ENCODE measurements at regions not wholly inside any gene's neighbourhood (a gene's known extent, or its start where the extent isn't known, plus 50 kb on each side); places are given as distances from the start of the nearest gene placed in this dataset.

- Histone ChIP-seq H3K27ac (ENCODE audit: low read depth, low read length) (peak overlapping the region; percentile 47; the same call in 1 of the 2 replicates), H2AFZ (ENCODE audit: low read length, unreplicated experiment) (no peak overlapping the region), H3K4me1 (ENCODE audit: control insufficient read depth, insufficient read depth, low read length, unreplicated experiment) (peaks cover 41% of the 10 kb centered on the region), H3K4me3 (ENCODE audit: low read depth, low read length) (no peak overlapping the region), H3K79me2 (ENCODE audit: control insufficient read depth, insufficient read depth, low read length, unreplicated experiment) (no peaks in the 10 kb centered on the region), H3K27me3 (ENCODE audit: insufficient read depth, low read length) (no peaks in the 10 kb centered on the region), H3K36me3 (ENCODE audit: insufficient read depth, low read length) (no peaks in the 10 kb centered on the region)
These were observed 389.1 kb downstream of the AASDHPPT start for GRCh38 chr11:106466521-106467080.

GRCh38 chr11:106467501-106467900 lies 390.0 kb downstream of the AASDHPPT start:
- H3K79me2 ChIP-seq (ENCODE audit: control insufficient read depth, insufficient read depth, low read length, unreplicated experiment): no peaks in the 10 kb centered on the region
- peaks cover 45% of the 10 kb centered on the region for H3K4me1 ChIP-seq (ENCODE audit: control insufficient read depth, insufficient read depth, low read length, unreplicated experiment)
- no peak overlapping the region for H3K27ac ChIP-seq (ENCODE audit: low read depth, low read length)
- no peaks in the 10 kb centered on the region for H3K27me3 ChIP-seq (ENCODE audit: insufficient read depth, low read length)
- H3K36me3 ChIP-seq (ENCODE audit: insufficient read depth, low read length): no peaks in the 10 kb centered on the region
- no peak overlapping the region for H3K4me3 ChIP-seq (ENCODE audit: low read depth, low read length)
- H2AFZ ChIP-seq (ENCODE audit: low read length, unreplicated experiment): no peak overlapping the region

GRCh38 chr11:106468086-106468485 lies 390.6 kb downstream of the AASDHPPT start:
- Histone ChIP-seq H3K4me3 (ENCODE audit: low read depth, low read length) (no peak overlapping the region), H3K27me3 (ENCODE audit: insufficient read depth, low read length) (no peaks in the 10 kb centered on the region), H3K27ac (ENCODE audit: low read depth, low read length) (no peak overlapping the region), H3K79me2 (ENCODE audit: control insufficient read depth, insufficient read depth, low read length, unreplicated experiment) (no peaks in the 10 kb centered on the region), H3K36me3 (ENCODE audit: insufficient read depth, low read length) (no peaks in the 10 kb centered on the region), H3K4me1 (ENCODE audit: control insufficient read depth, insufficient read depth, low read length, unreplicated experiment) (peaks cover 50% of the 10 kb centered on the region), H2AFZ (ENCODE audit: low read length, unreplicated experiment) (no peak overlapping the region)

- no peaks in the 10 kb centered on the region for H3K79me2 ChIP-seq (ENCODE audit: control insufficient read depth, insufficient read depth, low read length, unreplicated experiment)
- H3K36me3 ChIP-seq (ENCODE audit: insufficient read depth, low read length): no peaks in the 10 kb centered on the region
- H2AFZ ChIP-seq (ENCODE audit: low read length, unreplicated experiment): no peak overlapping the region
- no peaks in the 10 kb centered on the region for H3K27me3 ChIP-seq (ENCODE audit: insufficient read depth, low read length)
- no peak overlapping the region for H3K4me3 ChIP-seq (ENCODE audit: low read depth, low read length)
- no peak overlapping the region for H3K27ac ChIP-seq (ENCODE audit: low read depth, low read length)
- peaks cover 50% of the 10 kb centered on the region for H3K4me1 ChIP-seq (ENCODE audit: control insufficient read depth, insufficient read depth, low read length, unreplicated experiment)
These were observed 391.1 kb downstream of the AASDHPPT start for GRCh38 chr11:106468531-106468930.

- Histone ChIP-seq H3K27ac (ENCODE audit: low read depth, low read length) (no peak overlapping the region), H3K4me3 (ENCODE audit: low read depth, low read length) (no peak overlapping the region), H3K4me1 (ENCODE audit: control insufficient read depth, insufficient read depth, low read length, unreplicated experiment) (peaks cover 46% of the 10 kb centered on the region), H3K79me2 (ENCODE audit: control insufficient read depth, insufficient read depth, low read length, unreplicated experiment) (no peaks in the 10 kb centered on the region), H2AFZ (ENCODE audit: low read length, unreplicated experiment) (no peak overlapping the region), H3K27me3 (ENCODE audit: insufficient read depth, low read length) (no peaks in the 10 kb centered on the region), H3K36me3 (ENCODE audit: insufficient read depth, low read length) (no peaks in the 10 kb centered on the region)
These were observed 392.8 kb downstream of the AASDHPPT start for GRCh38 chr11:106470230-106470629.

- H3K79me2 ChIP-seq (ENCODE audit: control insufficient read depth, insufficient read depth, low read length, unreplicated experiment): no peaks in the 10 kb centered on the region
These were observed 393.8 kb downstream of the AASDHPPT start for GRCh38 chr11:106471276-106471675.

GRCh38 chr11:106473089-106473722 lies 395.7 kb downstream of the AASDHPPT start:
- H3K79me2 ChIP-seq (ENCODE audit: control insufficient read depth, insufficient read depth, low read length, unreplicated experiment): no peaks in the 10 kb centered on the region
- no peaks in the 10 kb centered on the region for H3K27me3 ChIP-seq (ENCODE audit: insufficient read depth, low read length)
- H3K36me3 ChIP-seq (ENCODE audit: insufficient read depth, low read length): no peaks in the 10 kb centered on the region
- no peak overlapping the region for H3K4me3 ChIP-seq (ENCODE audit: low read depth, low read length)
- H3K4me1 ChIP-seq (ENCODE audit: control insufficient read depth, insufficient read depth, low read length, unreplicated experiment): peaks cover 29% of the 10 kb centered on the region
- H2AFZ ChIP-seq (ENCODE audit: low read length, unreplicated experiment): no peak overlapping the region
- H3K27ac ChIP-seq (ENCODE audit: low read depth, low read length): peak overlapping the region; percentile 27; the same call in 1 of the 2 replicates

More at GRCh38 chr11:106471276-106471675, 393.8 kb downstream of the AASDHPPT start:
- H2AFZ ChIP-seq (ENCODE audit: low read length, unreplicated experiment): no peak overlapping the region
- no peaks in the 10 kb centered on the region for H3K27me3 ChIP-seq (ENCODE audit: insufficient read depth, low read length)
- H3K4me1 ChIP-seq (ENCODE audit: control insufficient read depth, insufficient read depth, low read length, unreplicated experiment): peaks cover 44% of the 10 kb centered on the region
- no peaks in the 10 kb centered on the region for H3K36me3 ChIP-seq (ENCODE audit: insufficient read depth, low read length)
- H3K4me3 ChIP-seq (ENCODE audit: low read depth, low read length): no peak overlapping the region
- H3K27ac ChIP-seq (ENCODE audit: low read depth, low read length): no peak overlapping the region

- Histone ChIP-seq H3K36me3 (ENCODE audit: insufficient read depth, low read length) (no peaks in the 10 kb centered on the region), H3K4me3 (ENCODE audit: low read depth, low read length) (no peak overlapping the region), H3K27me3 (ENCODE audit: insufficient read depth, low read length) (no peaks in the 10 kb centered on the region), H3K4me1 (ENCODE audit: control insufficient read depth, insufficient read depth, low read length, unreplicated experiment) (peaks cover 23% of the 10 kb centered on the region), H3K27ac (ENCODE audit: low read depth, low read length) (no peak overlapping the region), H2AFZ (ENCODE audit: low read length, unreplicated experiment) (no peak overlapping the region), H3K79me2 (ENCODE audit: control insufficient read depth, insufficient read depth, low read length, unreplicated experiment) (no peaks in the 10 kb centered on the region)
These were observed 396.8 kb downstream of the AASDHPPT start for GRCh38 chr11:106474274-106474673.

- H3K79me2 ChIP-seq (ENCODE audit: control insufficient read depth, insufficient read depth, low read length, unreplicated experiment): no peaks in the 10 kb centered on the region
- H3K4me3 ChIP-seq (ENCODE audit: low read depth, low read length): no peak overlapping the region
- H3K27me3 ChIP-seq (ENCODE audit: insufficient read depth, low read length): no peaks in the 10 kb centered on the region
- H3K36me3 ChIP-seq (ENCODE audit: insufficient read depth, low read length): no peaks in the 10 kb centered on the region
- no peak overlapping the region for H2AFZ ChIP-seq (ENCODE audit: low read length, unreplicated experiment)
- H3K27ac ChIP-seq (ENCODE audit: low read depth, low read length): no peak overlapping the region
- peaks cover 23% of the 10 kb centered on the region for H3K4me1 ChIP-seq (ENCODE audit: control insufficient read depth, insufficient read depth, low read length, unreplicated experiment)
These were observed 397.7 kb downstream of the AASDHPPT start for GRCh38 chr11:106475181-106475580.

GRCh38 chr11:106477776-106478175 lies 400.3 kb downstream of the AASDHPPT start:
- Histone ChIP-seq H3K36me3 (ENCODE audit: insufficient read depth, low read length) (no peaks in the 10 kb centered on the region), H3K4me1 (ENCODE audit: control insufficient read depth, insufficient read depth, low read length, unreplicated experiment) (peaks cover 24% of the 10 kb centered on the region), H3K27me3 (ENCODE audit: insufficient read depth, low read length) (no peaks in the 10 kb centered on the region), H3K27ac (ENCODE audit: low read depth, low read length) (no peak overlapping the region), H2AFZ (ENCODE audit: low read length, unreplicated experiment) (no peak overlapping the region), H3K4me3 (ENCODE audit: low read depth, low read length) (no peak overlapping the region), H3K79me2 (ENCODE audit: control insufficient read depth, insufficient read depth, low read length, unreplicated experiment) (no peaks in the 10 kb centered on the region)

GRCh38 chr11:106479646-106480045 lies 402.2 kb downstream of the AASDHPPT start:
- peaks cover 24% of the 10 kb centered on the region for H3K4me1 ChIP-seq (ENCODE audit: control insufficient read depth, insufficient read depth, low read length, unreplicated experiment)
- no peak overlapping the region for H2AFZ ChIP-seq (ENCODE audit: low read length, unreplicated experiment)
- no peak overlapping the region for H3K4me3 ChIP-seq (ENCODE audit: low read depth, low read length)

More at GRCh38 chr11:106479646-106480045, 402.2 kb downstream of the AASDHPPT start:
- Histone ChIP-seq H3K36me3 (ENCODE audit: insufficient read depth, low read length) (no peaks in the 10 kb centered on the region), H3K27ac (ENCODE audit: low read depth, low read length) (no peak overlapping the region), H3K79me2 (ENCODE audit: control insufficient read depth, insufficient read depth, low read length, unreplicated experiment) (no peaks in the 10 kb centered on the region), H3K27me3 (ENCODE audit: insufficient read depth, low read length) (no peaks in the 10 kb centered on the region)
